A673 (cell line): ENCODE measurements at regions not wholly inside any gene's neighbourhood (a gene's known extent, or its start where the extent isn't known, plus 50 kb on each side); places are given as distances from the start of the nearest gene placed in this dataset.

Source experiments
- BruUV-seq: library from RNA; stranded (reverse); fragments of 400-500 nt; replicated peaks from 2 replicates; lab custom pipeline; 2021; lab: Mats Ljungman, UMichigan
- CTCF ChIA-PET: fragments of 300-600 bp; sonication (Branson Sonifier 250); formaldehyde crosslinking; loops from one replicate; lab custom pipeline; 2022; ENCODE audit warnings: antibody characterized with exemption; lab: Charles Lee
- POLR2A ChIA-PET: fragments of 300-600 bp; sonication (Branson Sonifier 250); formaldehyde crosslinking; loops from one replicate; lab custom pipeline; 2022; ENCODE audit warnings: antibody characterized with exemption; ENCODE audit not compliant: low non-redundant PET; lab: Charles Lee
- DNase-seq: peaks from one replicate; pipeline ENCODE4 v3.0.0-alpha.2; 2015; ENCODE audit warnings: low spot score
- H3K27ac ChIP-seq: fragments of 200-600 bp; sonication (generic); 2 replicates; pipeline ENCODE4 v1.5.1; 2016; ENCODE audit warnings: mixed run types, low read depth, mild to moderate bottlenecking, mixed read lengths, antibody characterized with exemption, low read length; ENCODE audit not compliant: poor library complexity, severe bottlenecking
- H3K27me3 ChIP-seq: fragments of 200-600 bp; sonication (generic); replicated peaks from 2 replicates; pipeline ENCODE4 v1.6.1; 2017; ENCODE audit warnings: mixed run types, low read depth, mild to moderate bottlenecking, mixed read lengths, antibody characterized with exemption, low read length; ENCODE audit not compliant: insufficient read depth, poor library complexity
- H3K36me3 ChIP-seq: fragments of 200-600 bp; sonication (generic); 2 replicates; pipeline ENCODE4 v1.6.1; 2016; ENCODE audit warnings: mixed run types, mild to moderate bottlenecking, mixed read lengths, antibody characterized with exemption, low read length; ENCODE audit not compliant: insufficient read depth, poor library complexity, severe bottlenecking
- H3K4me1 ChIP-seq: fragments of 200-600 bp; sonication (generic); 2 replicates; pipeline ENCODE4 v1.6.1; 2017; ENCODE audit warnings: mixed run types, mild to moderate bottlenecking, mixed read lengths, antibody characterized with exemption, low read length; ENCODE audit not compliant: insufficient read depth, poor library complexity, severe bottlenecking
- H3K4me3 ChIP-seq: fragments of 200-600 bp; sonication (generic); 2 replicates; pipeline ENCODE4 v1.5.1; 2016; ENCODE audit warnings: low read depth, mixed run types, mild to moderate bottlenecking, mixed read lengths, low read length; ENCODE audit not compliant: poor library complexity, severe bottlenecking
- H3K9me3 ChIP-seq: fragments of 200-600 bp; sonication (generic); 2 replicates; pipeline ENCODE4 v1.6.1; 2016; ENCODE audit warnings: mixed run types, low read depth, mild to moderate bottlenecking, mixed read lengths, antibody characterized with exemption, low read length; ENCODE audit not compliant: poor library complexity, severe bottlenecking
- EZH2 ChIP-seq: fragments of 200-600 bp; sonication (generic); IDR thresholded peaks from 2 replicates; pipeline ENCODE4 v1.6.1; 2017; ENCODE audit warnings: borderline replicate concordance, low read depth, mild to moderate bottlenecking, mixed read lengths, antibody characterized with exemption, low read length; ENCODE audit not compliant: poor library complexity, severe bottlenecking
- intact Hi-C: fragments of 100-400 bp; cut with micrococcal nuclease; formaldehyde crosslinking; loops from one replicate; pipeline ENCODE4 v1.10.0; 2022; ENCODE audit not compliant: unreplicated experiment
- TF ChIP-seq, protein P1 (sequence below): fragments of 300-800, 200-600 bp; sonication (generic); conservative IDR thresholded peaks from 2 replicates; pipeline ENCODE4 v1.5.1; 2017; ENCODE audit warnings: low read depth, mild to moderate bottlenecking, antibody characterized with exemption, low read length, moderate library complexity, mixed read lengths

DNA sequence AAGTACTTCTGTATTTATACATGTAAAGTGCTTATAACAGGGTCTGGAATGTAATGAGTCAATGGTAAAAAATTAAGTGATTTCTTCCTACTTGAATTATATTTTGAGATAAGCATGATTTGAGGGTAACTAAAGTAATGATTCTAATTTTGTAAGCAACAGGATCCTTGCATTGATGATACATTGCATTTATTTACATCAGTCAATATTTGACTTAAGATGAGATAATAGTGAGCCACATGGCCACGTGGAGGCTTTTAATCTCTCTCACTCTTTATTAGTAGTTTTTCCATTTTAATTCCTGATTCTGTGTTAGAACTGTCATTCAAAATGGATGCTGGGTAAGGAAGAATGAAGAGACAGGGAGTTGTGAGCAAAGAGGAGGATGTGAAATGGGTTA, 298.1 kb upstream of the PRICKLE1 start:
- ChIA-PET POLR2A (no interaction called here), CTCF (no interaction called here)
- intact Hi-C loops = no loop called here
- Histone ChIP-seq H3K4me3 (no peak overlapping the region), H3K9me3 (peaks cover 5% of the 10 kb centered on the region), H3K27me3 (no peaks in the 10 kb centered on the region), H3K27ac (no peak overlapping the region), H3K4me1 (no peaks in the 10 kb centered on the region), H3K36me3 (no peaks in the 10 kb centered on the region)
- BruUV-seq = no TSS peak
- DNase-seq = no peak
- TF ChIP-seq, protein P1, sequence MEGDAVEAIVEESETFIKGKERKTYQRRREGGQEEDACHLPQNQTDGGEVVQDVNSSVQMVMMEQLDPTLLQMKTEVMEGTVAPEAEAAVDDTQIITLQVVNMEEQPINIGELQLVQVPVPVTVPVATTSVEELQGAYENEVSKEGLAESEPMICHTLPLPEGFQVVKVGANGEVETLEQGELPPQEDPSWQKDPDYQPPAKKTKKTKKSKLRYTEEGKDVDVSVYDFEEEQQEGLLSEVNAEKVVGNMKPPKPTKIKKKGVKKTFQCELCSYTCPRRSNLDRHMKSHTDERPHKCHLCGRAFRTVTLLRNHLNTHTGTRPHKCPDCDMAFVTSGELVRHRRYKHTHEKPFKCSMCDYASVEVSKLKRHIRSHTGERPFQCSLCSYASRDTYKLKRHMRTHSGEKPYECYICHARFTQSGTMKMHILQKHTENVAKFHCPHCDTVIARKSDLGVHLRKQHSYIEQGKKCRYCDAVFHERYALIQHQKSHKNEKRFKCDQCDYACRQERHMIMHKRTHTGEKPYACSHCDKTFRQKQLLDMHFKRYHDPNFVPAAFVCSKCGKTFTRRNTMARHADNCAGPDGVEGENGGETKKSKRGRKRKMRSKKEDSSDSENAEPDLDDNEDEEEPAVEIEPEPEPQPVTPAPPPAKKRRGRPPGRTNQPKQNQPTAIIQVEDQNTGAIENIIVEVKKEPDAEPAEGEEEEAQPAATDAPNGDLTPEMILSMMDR = no peak
- TF ChIP-seq EZH2 = no peak

DNA sequence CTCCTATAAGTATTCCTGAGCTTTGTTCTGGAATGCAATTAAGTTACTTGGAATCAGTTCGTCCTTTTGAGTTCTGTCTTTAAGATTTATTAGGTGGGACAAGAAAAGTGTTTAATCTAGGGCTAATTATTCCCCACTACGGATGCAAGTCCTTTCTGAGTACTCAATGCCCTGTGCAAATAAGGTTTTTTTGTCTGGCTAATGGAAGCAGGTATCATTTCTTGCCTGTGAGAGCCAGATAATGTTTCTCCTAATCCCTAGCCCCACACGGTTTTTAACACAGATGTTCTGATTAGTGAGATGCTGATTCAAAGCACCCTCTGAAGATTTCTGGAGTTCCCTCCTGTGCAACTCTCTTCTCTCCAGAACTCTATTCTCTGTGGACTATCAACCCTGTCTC, 296.6 kb upstream of the PRICKLE1 start:
- Histone ChIP-seq H3K4me3 (no peak overlapping the region), H3K27ac (no peak overlapping the region), H3K4me1 (no peaks in the 10 kb centered on the region), H3K36me3 (no peaks in the 10 kb centered on the region), H3K9me3 (peaks cover 5% of the 10 kb centered on the region), H3K27me3 (no peaks in the 10 kb centered on the region)
- no peak for DNase-seq
- TF ChIP-seq EZH2 = no peak
- TF ChIP-seq, protein P1 = no peak
- ChIA-PET CTCF (no interaction called here), POLR2A (no interaction called here)
- no TSS peak for BruUV-seq
- intact Hi-C loops = no loop called here

DNA sequence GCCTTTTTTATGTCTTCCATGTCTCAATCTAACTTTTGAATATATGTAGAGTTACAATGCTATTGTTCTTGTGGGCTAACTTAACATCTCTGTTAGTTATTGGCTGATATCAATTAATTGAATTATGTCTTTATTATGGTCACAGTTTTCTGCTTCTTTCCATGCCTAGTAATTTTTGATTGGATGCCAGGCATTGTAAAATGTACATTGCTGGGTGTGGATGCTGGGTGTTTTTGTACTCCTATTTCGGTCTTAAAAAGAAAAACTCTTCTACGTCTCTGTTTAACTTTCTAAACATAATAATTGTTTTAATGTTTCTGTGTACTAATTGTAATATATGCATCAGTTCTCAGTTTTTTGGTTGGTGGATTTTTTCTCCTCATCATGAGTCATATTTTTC, 296.1 kb upstream of the PRICKLE1 start:
- H3K9me3 ChIP-seq = peaks cover 5% of the 10 kb centered on the region
- CTCF ChIA-PET = no interaction called here
- intact Hi-C loops = no loop called here
- no TSS peak for BruUV-seq
- no peak overlapping the region for H3K27ac ChIP-seq
- TF ChIP-seq EZH2 = no peak
- TF ChIP-seq, protein P1 = no peak
- H3K27me3 ChIP-seq = no peaks in the 10 kb centered on the region
- H3K36me3 ChIP-seq = no peaks in the 10 kb centered on the region
- no peak overlapping the region for H3K4me3 ChIP-seq
- POLR2A ChIA-PET = no interaction called here
- no peak for DNase-seq
- H3K4me1 ChIP-seq = no peaks in the 10 kb centered on the region
